GM18907 (cell line): ENCODE measurements at regions not wholly inside any gene's neighbourhood (a gene's known extent, or its start where the extent isn't known, plus 50 kb on each side); places are given as distances from the start of the nearest gene placed in this dataset.
A peak's percentile ranks its signal among the peaks of the same experiment; 100 is the strongest.

Source experiments
- ATAC-seq: cut with Tn5 transposase; IDR thresholded peaks from one replicate; pipeline ENCODE4 v1.9.1; 2021; ENCODE audit warnings: mild to moderate bottlenecking, moderate library complexity; ENCODE audit not compliant: unreplicated experiment

DNA sequence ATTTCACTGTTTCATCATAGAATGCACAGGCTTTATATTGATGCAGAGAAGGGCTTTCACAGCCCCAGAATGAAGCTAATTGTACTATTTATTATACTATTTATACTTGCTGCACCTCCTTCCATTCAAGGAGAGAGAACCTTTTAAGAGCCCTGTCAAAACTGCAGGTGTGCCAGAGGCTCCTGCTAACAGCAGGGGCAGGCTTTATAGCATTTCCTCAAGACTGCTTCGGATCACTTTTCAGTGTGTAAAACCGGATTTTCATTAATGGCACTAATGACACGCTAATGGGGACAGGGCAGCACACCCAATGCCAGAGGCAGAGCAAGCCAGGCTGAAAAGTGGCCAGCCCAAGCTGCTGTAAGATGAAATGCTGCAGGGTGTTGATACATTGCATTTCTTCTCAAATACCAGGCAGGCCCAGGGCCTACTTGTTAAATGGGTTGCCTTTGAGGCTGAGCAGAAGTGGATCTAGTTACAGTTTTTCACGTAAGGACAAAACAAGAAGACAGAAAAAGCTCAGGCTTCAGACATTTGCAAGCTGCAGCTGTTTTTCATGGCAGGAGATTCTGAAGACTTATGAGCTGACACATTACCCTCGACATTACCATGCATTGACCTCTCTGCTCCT is 487.7 kb upstream of the BTBD3 start:
- ATAC-seq: no peak

DNA sequence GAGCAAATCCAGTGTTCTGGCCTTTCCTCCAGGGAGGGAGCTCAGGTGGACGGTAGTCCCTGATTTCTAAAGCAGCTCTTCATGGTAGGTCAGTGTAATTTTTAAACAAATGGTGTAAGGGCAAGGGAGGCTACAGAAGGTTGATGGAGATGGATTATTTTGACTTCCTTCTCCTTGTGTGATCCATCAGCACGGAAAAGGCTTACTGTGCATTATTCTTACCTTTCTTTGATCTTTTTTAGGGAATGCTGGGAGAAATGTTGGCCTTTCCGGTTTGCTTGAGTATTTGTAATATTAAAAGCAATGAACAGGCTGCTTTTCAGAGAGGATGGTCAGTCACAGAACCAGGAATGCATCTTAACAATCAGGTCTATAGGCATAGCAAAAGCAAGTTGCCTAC is 487.0 kb upstream of the BTBD3 start:
- ATAC-seq: no peak

DNA sequence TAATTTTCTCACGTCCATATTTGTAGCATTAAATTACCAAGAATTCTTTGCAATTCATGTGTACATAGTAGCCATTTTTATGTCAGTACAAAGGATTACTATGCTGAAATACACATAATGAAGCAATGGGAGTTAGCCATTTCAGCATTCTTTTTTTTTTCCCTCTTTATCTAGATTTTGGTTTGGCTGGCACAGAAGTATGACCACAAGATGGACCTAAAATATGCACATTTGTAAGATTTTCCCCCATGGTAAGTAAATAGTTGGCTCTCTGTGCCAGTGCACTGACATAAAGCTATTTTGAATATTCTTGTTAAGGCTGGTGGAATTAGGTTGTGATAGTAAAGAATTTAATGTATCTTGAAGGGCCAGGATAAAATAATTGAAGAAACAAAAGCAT is 486.1 kb upstream of the BTBD3 start:
- no peak for ATAC-seq

GRCh38 chr20:11432407-11432806 is 485.3 kb upstream of the BTBD3 start:
- ATAC-seq: no peak

DNA sequence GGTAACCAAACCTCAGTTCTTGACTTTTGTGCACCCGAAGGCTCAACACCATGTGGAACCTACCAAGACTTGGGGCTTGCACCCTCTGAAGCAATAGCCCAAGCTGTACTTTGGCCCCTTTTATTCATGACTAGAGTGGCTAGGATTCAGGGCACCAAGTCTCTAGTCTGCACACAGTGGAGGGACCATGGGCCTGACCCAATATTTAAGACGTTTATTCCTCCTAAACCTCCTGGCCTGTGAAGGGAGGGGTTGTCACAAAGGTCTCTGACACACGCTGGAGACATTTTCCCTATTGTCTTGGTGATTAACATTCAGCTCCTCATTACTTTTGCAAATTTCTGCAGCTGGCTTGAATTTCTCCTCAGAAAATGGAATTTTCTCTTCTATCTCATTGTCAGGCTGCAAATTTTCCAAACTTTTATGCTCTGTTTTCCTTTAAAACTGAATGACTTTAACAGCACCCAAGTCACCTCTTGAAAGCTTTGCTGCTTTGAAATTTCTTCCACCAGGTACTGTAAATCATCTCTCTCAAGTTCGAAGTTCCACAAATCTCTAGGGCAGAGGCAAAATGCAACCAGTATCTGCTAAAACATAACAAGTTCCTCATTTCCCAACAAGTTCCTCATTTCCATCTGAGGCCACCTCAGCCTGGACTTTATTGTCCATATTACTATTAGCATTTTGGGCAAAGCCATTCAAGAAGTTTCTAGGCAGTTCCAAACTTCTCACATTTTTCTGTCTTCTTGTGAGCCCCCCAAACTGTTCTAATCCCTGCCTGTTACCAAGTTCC is 481.4 kb upstream of the BTBD3 start:
- no peak for ATAC-seq

- no peak for ATAC-seq
These were observed 480.6 kb upstream of the BTBD3 start for GRCh38 chr20:11437090-11437489.

- ATAC-seq: no peak
These were observed 479.9 kb upstream of the BTBD3 start for GRCh38 chr20:11437611-11438380.

DNA sequence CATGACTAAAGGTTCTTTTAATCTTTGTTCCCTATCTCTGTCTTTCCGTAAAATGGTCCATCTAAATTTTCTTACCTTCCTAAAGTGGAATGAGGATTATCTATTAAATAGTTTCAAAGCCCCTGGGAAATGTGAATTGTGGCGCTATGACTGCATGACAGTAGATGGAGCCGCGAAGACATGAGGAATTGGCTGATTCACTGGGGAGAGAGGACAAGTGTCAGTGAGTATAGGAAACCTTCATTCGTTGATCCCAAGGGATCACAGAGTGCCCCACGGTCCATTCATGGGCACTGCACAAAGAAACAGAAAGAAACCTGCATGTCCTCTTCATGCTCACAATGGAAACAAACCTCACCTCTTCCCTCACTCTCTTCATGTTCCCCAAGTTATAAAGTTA is 479.3 kb upstream of the BTBD3 start:
- no peak for ATAC-seq

DNA sequence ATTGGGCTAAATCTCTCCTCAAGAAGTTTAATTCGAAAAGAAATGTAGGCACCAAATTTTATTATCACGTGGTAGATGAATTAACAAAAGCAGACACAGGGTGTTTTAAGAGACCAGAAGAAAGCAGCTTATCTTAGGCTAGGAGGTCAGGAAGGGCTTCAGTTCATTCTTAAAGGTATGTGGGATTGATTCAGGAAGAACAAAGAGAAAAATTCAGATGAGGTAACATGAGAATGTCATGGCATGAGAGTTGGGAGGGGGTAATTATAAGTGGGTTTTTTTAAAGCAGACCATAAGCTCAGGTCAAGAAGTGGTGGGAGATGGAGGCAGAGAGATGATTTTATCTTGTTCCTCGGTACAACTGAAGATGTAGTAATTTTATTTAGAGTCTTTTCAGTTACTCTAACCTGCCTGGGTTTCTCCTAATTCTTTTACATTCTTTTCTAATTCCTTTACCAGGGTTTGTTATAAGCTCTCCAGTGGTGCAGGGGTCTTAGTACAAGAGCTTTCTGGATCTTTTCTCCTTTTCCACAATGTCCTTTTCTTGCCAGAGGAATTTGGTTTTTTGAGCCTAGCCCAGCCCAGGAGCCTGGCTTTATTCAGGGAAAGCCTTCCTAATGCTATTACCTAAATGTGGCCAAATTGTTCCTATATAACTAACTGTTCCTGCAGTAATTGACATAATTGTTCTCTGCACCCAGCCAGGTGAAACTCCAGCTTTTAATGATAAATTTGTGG is 474.1 kb upstream of the BTBD3 start:
- no peak for ATAC-seq

- ATAC-seq: no peak
These were observed 472.5 kb upstream of the BTBD3 start for GRCh38 chr20:11445161-11445560.

DNA sequence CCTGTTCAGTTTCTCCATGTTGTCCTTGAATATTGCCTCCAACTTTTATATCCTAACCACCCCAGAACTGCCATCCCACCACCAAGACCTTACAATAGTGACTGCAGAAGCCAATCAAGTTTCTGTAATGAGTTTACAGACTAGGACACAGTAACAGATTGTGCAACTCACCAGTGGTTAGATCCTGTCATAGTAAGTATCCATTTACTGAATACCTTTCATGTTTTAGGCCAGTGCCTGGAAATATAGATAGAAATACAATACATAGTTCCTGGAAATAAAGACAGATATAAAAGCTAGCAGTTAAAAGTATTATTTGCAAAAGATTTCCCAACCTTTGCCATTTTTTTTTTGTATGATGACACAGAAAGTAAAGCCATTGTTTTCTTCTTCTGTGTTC is 471.8 kb upstream of the BTBD3 start:
- no peak for ATAC-seq

- no peak for ATAC-seq
These were observed 470.2 kb upstream of the BTBD3 start for GRCh38 chr20:11447371-11448100.

- ATAC-seq: no peak
These were observed 469.1 kb upstream of the BTBD3 start for GRCh38 chr20:11448554-11448953.

- no peak for ATAC-seq
These were observed 465.9 kb upstream of the BTBD3 start for GRCh38 chr20:11451793-11452291.

DNA sequence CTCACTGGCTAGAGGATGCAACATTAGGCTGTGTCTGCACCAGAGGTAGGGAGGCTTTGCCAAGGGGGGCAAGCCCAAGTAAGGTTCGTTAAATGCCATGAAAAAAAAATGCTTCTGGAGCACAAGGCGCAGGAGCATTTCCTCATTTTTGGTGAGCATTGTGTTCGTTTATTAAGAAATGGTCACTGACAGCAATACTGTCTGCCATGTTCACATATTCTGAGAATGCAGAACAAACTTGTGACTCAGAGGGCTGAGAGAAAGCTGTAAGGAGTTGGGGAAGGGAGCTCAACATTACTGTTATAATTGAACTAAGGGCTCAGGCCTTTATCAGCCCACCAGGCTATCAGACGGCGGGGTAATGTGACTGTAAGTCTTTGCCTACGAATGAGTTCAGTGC is 465.4 kb upstream of the BTBD3 start:
- ATAC-seq: no peak

GRCh38 chr20:11453430-11453829 is 464.3 kb upstream of the BTBD3 start:
- ATAC-seq: no peak

GRCh38 chr20:11454966-11455799 is 462.5 kb upstream of the BTBD3 start:
- peak; percentile 61 for ATAC-seq

GRCh38 chr20:11457488-11457887 is 460.2 kb upstream of the BTBD3 start:
- no peak for ATAC-seq

GRCh38 chr20:11459090-11459890 is 458.4 kb upstream of the BTBD3 start:
- ATAC-seq: no peak
